ENCODE measurements at regions not wholly inside any gene's neighbourhood (a gene's known extent, or its start where the extent isn't known, plus 50 kb on each side); places are given as distances from the start of the nearest gene placed in this dataset.

GRCh38 chr20:52098186-52098585, 93.4 kb downstream of the ZFP64 start:
- no peaks in the 10 kb centered on the region for H3K27me3 ChIP-seq
- H3K4me1 ChIP-seq, result no peaks in the 10 kb centered on the region
- DNase-seq, result no peak
- no peaks in the 10 kb centered on the region for H3K36me3 ChIP-seq (replicated peaks in 1 of 2; ENCODE audit: insufficient read depth in 1 of 2, low read depth in 2 of 2)
- no peaks in the 10 kb centered on the region for H3K9me3 ChIP-seq
- TF ChIP-seq POLR2A (IDR thresholded peaks at IDR 0.05) (no peak), CTCF (IDR thresholded peaks at IDR 0.05) (no peak)
- no peak overlapping the region for H3K27ac ChIP-seq
- no peak overlapping the region for H3K4me3 ChIP-seq
- no peak for ATAC-seq
- intact Hi-C loops (cut with DNase I), result no loop called here
- WGBS, 2 donors, result 79 to 91% methylated on average over 6 of the region's 6 CpGs

GRCh38 chr20:52096117-52096516, 95.5 kb downstream of the ZFP64 start:
- H3K4me3 ChIP-seq, result no peak overlapping the region
- H3K4me1 ChIP-seq, result no peaks in the 10 kb centered on the region
- DNase-seq, result no peak
- ATAC-seq, result no peak
- H3K27me3 ChIP-seq, result no peaks in the 10 kb centered on the region
- H3K36me3 ChIP-seq (replicated peaks in 1 of 2; ENCODE audit: insufficient read depth in 1 of 2, low read depth in 2 of 2), result no peaks in the 10 kb centered on the region
- H3K27ac ChIP-seq, result no peak overlapping the region
- intact Hi-C loops (cut with DNase I), result no loop called here
- TF ChIP-seq CTCF (IDR thresholded peaks at IDR 0.05), result no peak
- no peak for TF ChIP-seq POLR2A (IDR thresholded peaks at IDR 0.05)
- 88 to 94% methylated on average over 5 to 6 of the region's 6 CpGs for WGBS, 2 donors
- H3K9me3 ChIP-seq, result no peaks in the 10 kb centered on the region

DNA sequence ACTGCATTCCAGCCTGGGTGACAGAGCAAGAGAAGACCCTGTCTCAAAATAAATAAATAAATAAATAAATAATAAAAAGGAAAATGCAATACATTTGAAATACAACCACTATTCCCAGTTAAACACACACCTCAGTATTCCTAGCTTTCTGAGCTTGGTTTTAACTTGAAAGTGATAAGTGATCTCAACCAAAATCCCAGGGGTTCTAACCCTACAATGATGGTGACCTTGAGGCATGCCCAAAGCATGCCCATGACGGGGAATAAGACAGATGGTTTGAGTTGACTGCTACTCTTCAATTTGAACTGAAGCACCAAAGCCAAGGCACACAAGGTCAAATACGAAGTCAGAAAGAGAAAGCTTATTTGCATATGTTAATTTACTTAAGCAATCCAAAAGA, 96.9 kb downstream of the ZFP64 start:
- ATAC-seq (no peak), DNase-seq (no peak)
- no peak overlapping the region for H3K4me3 ChIP-seq
- no peaks in the 10 kb centered on the region for H3K9me3 ChIP-seq
- H3K36me3 ChIP-seq (replicated peaks in 1 of 2; ENCODE audit: insufficient read depth in 1 of 2, low read depth in 2 of 2), result no peaks in the 10 kb centered on the region
- H3K27ac ChIP-seq, result no peak overlapping the region
- no peaks in the 10 kb centered on the region for H3K4me1 ChIP-seq
- WGBS, 2 donors, result 77 to 81% methylated on average over 2 of the region's 2 CpGs
- intact Hi-C loops (cut with DNase I), result no loop called here
- no peak for TF ChIP-seq POLR2A (IDR thresholded peaks at IDR 0.05)
- TF ChIP-seq CTCF (IDR thresholded peaks at IDR 0.05), result no peak
- H3K27me3 ChIP-seq, result no peaks in the 10 kb centered on the region

GRCh38 chr20:52093575-52093974, 98.0 kb downstream of the ZFP64 start:
- Histone ChIP-seq H3K36me3 (replicated peaks in 1 of 2; ENCODE audit: insufficient read depth in 1 of 2, low read depth in 2 of 2) (no peaks in the 10 kb centered on the region), H3K27me3 (no peaks in the 10 kb centered on the region), H3K4me3 (no peak overlapping the region), H3K9me3 (no peaks in the 10 kb centered on the region), H3K27ac (no peak overlapping the region), H3K4me1 (no peaks in the 10 kb centered on the region)
- ATAC-seq (no peak), DNase-seq (no peak)
- WGBS, 2 donors, result 80 to 89% methylated on average over 4 of the region's 4 CpGs
- intact Hi-C loops (cut with DNase I), result no loop called here
- TF ChIP-seq CTCF (IDR thresholded peaks at IDR 0.05) (no peak), POLR2A (IDR thresholded peaks at IDR 0.05) (no peak)

DNA sequence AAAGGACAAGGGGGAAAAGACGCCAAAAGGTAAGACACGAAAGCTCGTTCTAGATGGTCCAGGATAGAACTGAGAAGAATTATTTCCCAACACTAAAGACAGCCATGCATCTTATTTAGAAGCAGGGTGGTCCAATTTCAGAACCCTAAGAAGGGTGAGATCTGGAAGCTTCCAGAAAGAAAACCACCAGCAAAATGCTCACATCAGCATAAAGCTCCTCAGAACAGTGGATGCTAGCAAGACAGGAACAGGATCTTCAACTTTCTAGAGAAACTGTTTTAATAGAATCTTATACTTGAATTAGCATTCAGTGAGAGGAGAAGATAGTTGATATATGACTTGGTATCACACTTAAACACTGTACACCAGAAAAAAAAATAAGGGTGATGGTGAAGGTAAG, 101.5 kb downstream of the ZFP64 start:
- Histone ChIP-seq H3K27me3 (no peaks in the 10 kb centered on the region), H3K36me3 (replicated peaks in 1 of 2; ENCODE audit: insufficient read depth in 1 of 2, low read depth in 2 of 2) (no peaks in the 10 kb centered on the region), H3K9me3 (no peaks in the 10 kb centered on the region), H3K4me3 (no peak overlapping the region), H3K4me1 (no peaks in the 10 kb centered on the region), H3K27ac (no peak overlapping the region)
- no peak for DNase-seq
- ATAC-seq, result no peak
- TF ChIP-seq POLR2A (IDR thresholded peaks at IDR 0.05), result no peak
- TF ChIP-seq CTCF (IDR thresholded peaks at IDR 0.05), result no peak
- 97 to 99% methylated on average over 3 of the region's 3 CpGs for WGBS, 2 donors
- intact Hi-C loops (cut with DNase I), result no loop called here

All from body of pancreas (tissue), 4 donors.